ENCODE measurements at regions not wholly inside any gene's neighbourhood (a gene's known extent, or its start where the extent isn't known, plus 50 kb on each side); places are given as distances from the start of the nearest gene placed in this dataset.

GRCh38 chr2:47300081-47300480 lies 69.0 kb upstream of the EPCAM start:
- Histone ChIP-seq H3K4me3 (no peak overlapping the region), H3K27me3 (no peaks in the 10 kb centered on the region), H3K9me3 (no peaks in the 10 kb centered on the region), H3K36me3 (no peaks in the 10 kb centered on the region), H3K4me1 (peaks cover 0 to 75% (median 0%) of the 10 kb centered on the region in 9 donors), H3K27ac (peak overlapping the region in 1 of 10 donors; percentile 77)
- intact Hi-C loops (cut with DNase I), result no loop called here
- TF ChIP-seq CTCF (IDR thresholded peaks at IDR 0.05), result no peak
- DNase-seq, result no peak
- ATAC-seq, result no peak
- WGBS, 2 donors, result 93 to 100% methylated on average over 1 of the region's 1 CpG

DNA sequence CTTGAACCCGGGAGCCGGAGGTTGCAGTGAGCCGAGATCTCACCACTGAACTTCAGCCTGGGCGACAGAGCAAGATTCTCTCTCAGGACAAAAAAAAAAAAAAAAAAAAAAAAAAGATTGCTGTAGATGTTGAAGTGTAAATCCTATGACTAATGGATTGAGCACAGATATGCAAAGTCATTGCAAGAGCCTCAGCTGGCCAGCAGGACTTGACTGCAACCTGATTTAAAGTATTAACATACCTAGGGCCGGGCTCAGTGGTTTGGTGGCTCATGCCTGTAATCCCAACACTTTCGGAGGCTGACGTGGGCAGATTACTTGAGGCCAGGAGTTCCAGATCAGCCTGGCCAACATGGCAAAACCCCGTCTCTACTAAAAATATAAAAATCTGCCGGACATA lies 69.6 kb upstream of the EPCAM start:
- H3K36me3 ChIP-seq, result no peaks in the 10 kb centered on the region
- no peak for ATAC-seq
- 83 to 92% methylated on average over 9 of the region's 9 CpGs for WGBS, 2 donors
- peaks cover 0 to 80% (median 0%) of the 10 kb centered on the region in 9 donors for H3K4me1 ChIP-seq
- peak overlapping the region in 1 of 10 donors; percentile 77 for H3K27ac ChIP-seq
- TF ChIP-seq CTCF (IDR thresholded peaks at IDR 0.05), result no peak
- no peak for DNase-seq
- H3K4me3 ChIP-seq, result no peak overlapping the region
- H3K27me3 ChIP-seq, result no peaks in the 10 kb centered on the region
- intact Hi-C loops (cut with DNase I), result no loop called here
- no peaks in the 10 kb centered on the region for H3K9me3 ChIP-seq

DNA sequence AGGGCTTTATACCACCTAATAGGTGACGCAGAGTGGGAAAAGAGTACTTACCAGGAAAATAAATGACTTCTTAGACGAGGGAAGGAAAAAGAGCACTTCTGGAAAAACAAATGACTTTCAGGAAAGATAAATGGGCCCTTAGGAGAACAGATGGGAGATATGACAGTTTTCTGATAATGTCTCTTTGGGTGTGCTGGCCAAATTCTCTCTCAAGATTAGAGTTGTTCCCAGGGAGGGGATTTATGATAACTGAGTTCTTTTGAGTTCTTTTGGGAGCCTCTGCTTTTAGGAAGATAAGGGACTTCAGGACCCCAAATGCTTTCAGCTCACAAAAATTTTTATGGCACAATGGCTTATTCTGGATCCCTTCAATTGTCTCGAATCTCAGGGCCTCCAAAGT lies 70.3 kb upstream of the EPCAM start:
- Histone ChIP-seq H3K27ac (no peak overlapping the region), H3K36me3 (no peaks in the 10 kb centered on the region), H3K9me3 (no peaks in the 10 kb centered on the region), H3K4me1 (peaks cover 0 to 77% (median 0%) of the 10 kb centered on the region in 9 donors), H3K4me3 (no peak overlapping the region), H3K27me3 (no peaks in the 10 kb centered on the region)
- TF ChIP-seq CTCF (IDR thresholded peaks at IDR 0.05), result no peak
- no peak for DNase-seq
- no peak for ATAC-seq
- intact Hi-C loops (cut with DNase I), result no loop called here
- WGBS, 2 donors, result 64 to 74% methylated on average over 3 of the region's 3 CpGs

- no peak for DNase-seq
- H3K36me3 ChIP-seq, result no peaks in the 10 kb centered on the region
- no peaks in the 10 kb centered on the region for H3K9me3 ChIP-seq
- TF ChIP-seq CTCF (IDR thresholded peaks at IDR 0.05), result no peak
- H3K27ac ChIP-seq, result no peak overlapping the region
- intact Hi-C loops (cut with DNase I), result no loop called here
- WGBS, 2 donors, result 90% methylated on average over 7 of the region's 7 CpGs
- peak in 2 of 8 donors; percentile 28 to 34 for ATAC-seq
- H3K4me1 ChIP-seq, result peaks cover 0 to 68% (median 0%) of the 10 kb centered on the region in 9 donors
- no peak overlapping the region for H3K4me3 ChIP-seq
- H3K27me3 ChIP-seq, result no peaks in the 10 kb centered on the region
Observed at GRCh38 chr2:47297767-47298425, 71.2 kb upstream of the EPCAM start.

All from heart right ventricle (tissue), 16 donors.